DLD1 (cell line): ENCODE measurements at regions not wholly inside any gene's neighbourhood (a gene's known extent, or its start where the extent isn't known, plus 50 kb on each side); places are given as distances from the start of the nearest gene placed in this dataset.
"Not testable (repeated sequence)": the region's sequence is repeated elsewhere in the genome, so short reads cannot be mapped to it uniquely, and the experiment has no call there.

Experiments
- in situ Hi-C: cut with HindIII; loops from 2 replicates; pipeline ENCODE4 v1.10.0; 2017; ENCODE audit warnings: low sequenced_read_pairs

- in situ Hi-C loops = no loop called here
Measured at GRCh38 chr10:4405828-4406227, 420.2 kb upstream of the AKR1E2 start.

- in situ Hi-C loops = no loop called here
Measured at GRCh38 chr10:4403638-4404252, 422.3 kb upstream of the AKR1E2 start.

GRCh38 chr10:4401080-4401479 lies 424.9 kb upstream of the AKR1E2 start:
- in situ Hi-C loops = not testable (repeated sequence)

GRCh38 chr10:4399556-4399955 lies 426.5 kb upstream of the AKR1E2 start:
- in situ Hi-C loops = no loop called here

GRCh38 chr10:4398602-4399001 lies 427.4 kb upstream of the AKR1E2 start:
- in situ Hi-C loops = no loop called here

GRCh38 chr10:4397337-4397736 lies 428.7 kb upstream of the AKR1E2 start:
- in situ Hi-C loops = no loop called here

- in situ Hi-C loops = no loop called here
Measured at GRCh38 chr10:4396401-4397283, 429.4 kb upstream of the AKR1E2 start.

GRCh38 chr10:4395731-4396130 lies 430.3 kb upstream of the AKR1E2 start:
- in situ Hi-C loops = no loop called here

- in situ Hi-C loops = not testable (repeated sequence)
Measured at GRCh38 chr10:4394455-4394854, 431.6 kb upstream of the AKR1E2 start.

GRCh38 chr10:4391683-4392082 lies 434.3 kb upstream of the AKR1E2 start:
- in situ Hi-C loops = no loop called here

- in situ Hi-C loops = no loop called here
Measured at GRCh38 chr10:4390219-4390618, 435.8 kb upstream of the AKR1E2 start.

- in situ Hi-C loops = no loop called here
Measured at GRCh38 chr10:4385231-4385870, 440.7 kb upstream of the AKR1E2 start.

- in situ Hi-C loops = no loop called here
Measured at GRCh38 chr10:4384245-4384644, 441.8 kb upstream of the AKR1E2 start.

GRCh38 chr10:4383651-4384098 lies 442.3 kb upstream of the AKR1E2 start:
- in situ Hi-C loops = no loop called here

- in situ Hi-C loops = no loop called here
Measured at GRCh38 chr10:4382811-4383210, 443.2 kb upstream of the AKR1E2 start.

GRCh38 chr10:4373612-4374011 lies 452.4 kb upstream of the AKR1E2 start:
- in situ Hi-C loops = no loop called here

GRCh38 chr10:4373098-4373497 lies 452.9 kb upstream of the AKR1E2 start:
- in situ Hi-C loops = no loop called here

GRCh38 chr10:4372601-4373000 lies 453.4 kb upstream of the AKR1E2 start:
- in situ Hi-C loops = no loop called here

- in situ Hi-C loops = no loop called here
Measured at GRCh38 chr10:4371691-4372295, 454.2 kb upstream of the AKR1E2 start.

- in situ Hi-C loops = no loop called here
Measured at GRCh38 chr10:4370376-4370775, 455.6 kb upstream of the AKR1E2 start.

- in situ Hi-C loops = no loop called here
Measured at GRCh38 chr10:4361581-4361980, 464.4 kb upstream of the AKR1E2 start.
